ENCODE measurements at regions not wholly inside any gene's neighbourhood (a gene's known extent, or its start where the extent isn't known, plus 50 kb on each side); places are given as distances from the start of the nearest gene placed in this dataset.

DNA sequence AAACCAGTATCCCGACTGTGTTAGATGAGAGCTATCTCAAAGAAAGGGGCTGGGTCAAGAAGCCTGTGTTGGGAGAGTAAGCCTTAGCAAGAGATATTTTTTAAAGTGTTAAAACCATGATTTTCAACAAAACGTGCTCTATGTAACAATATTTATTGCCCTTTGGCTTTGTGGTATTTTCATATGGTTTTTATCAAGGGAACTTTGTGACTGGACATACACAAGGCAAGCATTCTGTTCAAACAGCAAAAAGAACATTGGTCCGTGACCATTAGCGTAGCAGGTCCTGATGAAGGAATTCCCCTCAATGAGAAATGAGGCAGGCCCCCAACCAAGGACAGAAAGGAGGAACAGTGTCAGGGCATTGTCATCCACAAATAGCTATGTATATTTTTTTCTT is 222.6 kb downstream of the MYLK4 start:
- TF ChIP-seq CTCF (IDR thresholded peaks at IDR 0.05) (no peak), POLR2AphosphoS5 (IDR thresholded peaks at IDR 0.05) (no peak), EP300 (IDR thresholded peaks at IDR 0.05) (no peak)
